ENCODE measurements at regions not wholly inside any gene's neighbourhood (a gene's known extent, or its start where the extent isn't known, plus 50 kb on each side); places are given as distances from the start of the nearest gene placed in this dataset.

DNA sequence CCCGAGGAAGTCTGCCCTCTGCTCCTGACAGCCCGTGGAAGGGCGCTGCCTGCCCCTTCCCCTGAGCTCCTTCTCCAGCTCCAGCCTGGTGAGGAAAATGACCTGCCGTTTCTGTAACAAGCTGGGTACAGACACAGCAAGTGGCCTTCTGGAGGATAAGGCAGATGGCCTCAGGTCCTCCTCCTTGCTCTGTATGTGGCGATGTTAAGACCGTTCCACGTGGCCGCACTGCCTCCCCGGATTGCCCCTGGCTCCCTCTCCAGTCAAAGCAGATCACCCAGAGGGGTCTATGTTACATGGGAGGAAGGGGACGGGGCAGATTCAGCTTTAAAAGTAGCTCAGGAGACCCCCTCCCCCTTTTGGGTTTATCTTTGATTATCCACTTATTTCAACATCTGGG lies 80.3 kb upstream of the GATB start (continued):
- TF ChIP-seq, protein P1, sequence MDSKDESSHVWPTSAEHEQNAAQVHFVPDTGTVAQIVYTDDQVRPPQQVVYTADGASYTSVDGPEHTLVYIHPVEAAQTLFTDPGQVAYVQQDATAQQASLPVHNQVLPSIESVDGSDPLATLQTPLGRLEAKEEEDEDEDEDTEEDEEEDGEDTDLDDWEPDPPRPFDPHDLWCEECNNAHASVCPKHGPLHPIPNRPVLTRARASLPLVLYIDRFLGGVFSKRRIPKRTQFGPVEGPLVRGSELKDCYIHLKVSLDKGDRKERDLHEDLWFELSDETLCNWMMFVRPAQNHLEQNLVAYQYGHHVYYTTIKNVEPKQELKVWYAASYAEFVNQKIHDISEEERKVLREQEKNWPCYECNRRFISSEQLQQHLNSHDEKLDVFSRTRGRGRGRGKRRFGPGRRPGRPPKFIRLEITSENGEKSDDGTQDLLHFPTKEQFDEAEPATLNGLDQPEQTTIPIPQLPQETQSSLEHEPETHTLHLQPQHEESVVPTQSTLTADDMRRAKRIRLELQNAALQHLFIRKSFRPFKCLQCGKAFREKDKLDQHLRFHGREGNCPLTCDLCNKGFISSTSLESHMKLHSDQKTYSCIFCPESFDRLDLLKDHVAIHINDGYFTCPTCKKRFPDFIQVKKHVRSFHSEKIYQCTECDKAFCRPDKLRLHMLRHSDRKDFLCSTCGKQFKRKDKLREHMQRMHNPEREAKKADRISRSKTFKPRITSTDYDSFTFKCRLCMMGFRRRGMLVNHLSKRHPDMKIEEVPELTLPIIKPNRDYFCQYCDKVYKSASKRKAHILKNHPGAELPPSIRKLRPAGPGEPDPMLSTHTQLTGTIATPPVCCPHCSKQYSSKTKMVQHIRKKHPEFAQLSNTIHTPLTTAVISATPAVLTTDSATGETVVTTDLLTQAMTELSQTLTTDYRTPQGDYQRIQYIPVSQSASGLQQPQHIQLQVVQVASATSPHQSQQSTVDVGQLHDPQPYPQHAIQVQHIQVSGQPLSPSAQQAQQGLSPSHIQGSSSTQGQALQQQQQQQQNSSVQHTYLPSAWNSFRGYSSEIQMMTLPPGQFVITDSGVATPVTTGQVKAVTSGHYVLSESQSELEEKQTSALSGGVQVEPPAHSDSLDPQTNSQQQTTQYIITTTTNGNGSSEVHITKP (tag by site-specific recombination; IDR thresholded peaks at IDR 0.05): no peak
- TF ChIP-seq ZNF549 (tag by site-specific recombination; IDR thresholded peaks at IDR 0.05): no peak
- TF ChIP-seq IKZF3 (tag by site-specific recombination; IDR thresholded peaks at IDR 0.05): no peak
- no peak for TF ChIP-seq SCRT2 (tag by site-specific recombination; IDR thresholded peaks at IDR 0.05)
- TF ChIP-seq ZSCAN23 (tag by site-specific recombination; IDR thresholded peaks at IDR 0.05): no peak
- TF ChIP-seq, protein P2, sequence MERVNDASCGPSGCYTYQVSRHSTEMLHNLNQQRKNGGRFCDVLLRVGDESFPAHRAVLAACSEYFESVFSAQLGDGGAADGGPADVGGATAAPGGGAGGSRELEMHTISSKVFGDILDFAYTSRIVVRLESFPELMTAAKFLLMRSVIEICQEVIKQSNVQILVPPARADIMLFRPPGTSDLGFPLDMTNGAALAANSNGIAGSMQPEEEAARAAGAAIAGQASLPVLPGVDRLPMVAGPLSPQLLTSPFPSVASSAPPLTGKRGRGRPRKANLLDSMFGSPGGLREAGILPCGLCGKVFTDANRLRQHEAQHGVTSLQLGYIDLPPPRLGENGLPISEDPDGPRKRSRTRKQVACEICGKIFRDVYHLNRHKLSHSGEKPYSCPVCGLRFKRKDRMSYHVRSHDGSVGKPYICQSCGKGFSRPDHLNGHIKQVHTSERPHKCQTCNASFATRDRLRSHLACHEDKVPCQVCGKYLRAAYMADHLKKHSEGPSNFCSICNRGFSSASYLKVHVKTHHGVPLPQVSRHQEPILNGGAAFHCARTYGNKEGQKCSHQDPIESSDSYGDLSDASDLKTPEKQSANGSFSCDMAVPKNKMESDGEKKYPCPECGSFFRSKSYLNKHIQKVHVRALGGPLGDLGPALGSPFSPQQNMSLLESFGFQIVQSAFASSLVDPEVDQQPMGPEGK (tag by site-specific recombination; IDR thresholded peaks at IDR 0.05): no peak
- TF ChIP-seq ZNF544 (tag by site-specific recombination; IDR thresholded peaks at IDR 0.05): no peak
- TF ChIP-seq ZSCAN16 (tag by site-specific recombination; IDR thresholded peaks at IDR 0.05): no peak
- no peak for TF ChIP-seq ZNF335 (tag by site-specific recombination; conservative IDR thresholded peaks at IDR 0.05)
- TF ChIP-seq ZNF19 (tag by site-specific recombination; IDR thresholded peaks at IDR 0.05; ENCODE audit: low read depth): no peak

DNA sequence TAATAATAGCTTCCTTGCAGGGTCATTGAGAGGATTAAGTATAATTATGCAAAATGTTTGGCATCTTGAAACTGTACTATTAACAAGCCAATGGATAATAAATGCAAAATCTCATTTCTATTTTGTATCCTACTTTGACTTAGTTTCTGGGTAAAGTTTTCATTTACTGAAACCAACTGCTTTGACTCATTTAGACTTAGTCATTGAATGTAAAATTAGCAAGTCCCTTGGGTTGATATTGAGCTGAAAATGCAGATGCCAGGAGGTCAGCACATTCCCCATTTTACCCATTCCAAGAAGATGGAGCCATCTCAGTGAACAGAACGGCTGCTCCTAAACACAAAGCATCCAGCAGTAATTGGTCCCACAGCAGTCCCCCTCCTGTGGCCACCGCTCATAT lies 74.7 kb upstream of the GATB start:
- Histone ChIP-seq H3K27ac (ENCODE audit: extremely low read depth, low read depth, low read length) (no peak overlapping the region), H3K4me3 (ENCODE audit: low read depth, low read length) (no peak overlapping the region), H3K9me3 (ENCODE audit: control insufficient read depth, insufficient read depth, low read depth, low read length) (no peaks in the 10 kb centered on the region), H3K36me3 (ENCODE audit: control insufficient read depth in 2 of 2, insufficient read depth in 1 of 2, low read length in 2 of 2) (no peaks in the 10 kb centered on the region), H3K4me1 (ENCODE audit: control insufficient read depth, insufficient read depth, low read length) (no peaks in the 10 kb centered on the region)
- POLR2A ChIA-PET: no interaction called here
- CTCF ChIA-PET: interaction anchor here (0.6 kb wide), 1 partner anchor 93 kb away, joined by 4 read pairs; no protein-coding TSS in a partner anchor
- TF ChIP-seq, protein P3, sequence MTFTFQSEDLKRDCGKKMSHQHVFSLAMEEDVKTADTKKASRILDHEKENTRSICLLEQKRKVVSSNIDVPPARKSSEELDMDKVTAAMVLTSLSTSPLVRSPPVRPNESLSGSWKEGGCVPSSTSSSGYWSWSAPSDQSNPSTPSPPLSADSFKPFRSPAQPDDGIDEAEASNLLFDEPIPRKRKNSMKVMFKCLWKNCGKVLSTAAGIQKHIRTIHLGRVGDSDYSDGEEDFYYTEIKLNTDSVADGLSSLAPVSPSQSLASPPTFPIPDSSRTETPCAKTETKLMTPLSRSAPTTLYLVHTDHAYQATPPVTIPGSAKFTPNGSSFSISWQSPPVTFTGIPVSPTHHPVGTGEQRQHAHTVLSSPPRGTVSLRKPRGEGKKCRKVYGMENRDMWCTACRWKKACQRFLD (tag by site-specific recombination; IDR thresholded peaks at IDR 0.05): no peak
- TF ChIP-seq ZNF548 (tag by site-specific recombination; IDR thresholded peaks at IDR 0.05): no peak
- TF ChIP-seq KLF16 (tag by site-specific recombination; IDR thresholded peaks at IDR 0.05): no peak
- no peak for TF ChIP-seq ZNF513 (tag by site-specific recombination; IDR thresholded peaks at IDR 0.05)
- no peak for TF ChIP-seq ZNF292 (tag by site-specific recombination; IDR thresholded peaks at IDR 0.05; ENCODE audit: borderline replicate concordance, low read depth)
- no peak for TF ChIP-seq ZNF529 (tag by site-specific recombination; IDR thresholded peaks at IDR 0.05; ENCODE audit: insufficient replicate concordance)
- no peak for TF ChIP-seq ZNF514 (tag by site-specific recombination; IDR thresholded peaks at IDR 0.05)
- no peak for TF ChIP-seq ZNF660 (tag by site-specific recombination; IDR thresholded peaks at IDR 0.05)
- no peak for TF ChIP-seq ZNF837 (tag by site-specific recombination; IDR thresholded peaks at IDR 0.05)
- no peak for TF ChIP-seq ZFP69B (tag by site-specific recombination; IDR thresholded peaks at IDR 0.05)
- TF ChIP-seq ELK4 (IDR thresholded peaks at IDR 0.05; ENCODE audit: borderline replicate concordance, low read depth, low read length): no peak
- TF ChIP-seq, protein P4, sequence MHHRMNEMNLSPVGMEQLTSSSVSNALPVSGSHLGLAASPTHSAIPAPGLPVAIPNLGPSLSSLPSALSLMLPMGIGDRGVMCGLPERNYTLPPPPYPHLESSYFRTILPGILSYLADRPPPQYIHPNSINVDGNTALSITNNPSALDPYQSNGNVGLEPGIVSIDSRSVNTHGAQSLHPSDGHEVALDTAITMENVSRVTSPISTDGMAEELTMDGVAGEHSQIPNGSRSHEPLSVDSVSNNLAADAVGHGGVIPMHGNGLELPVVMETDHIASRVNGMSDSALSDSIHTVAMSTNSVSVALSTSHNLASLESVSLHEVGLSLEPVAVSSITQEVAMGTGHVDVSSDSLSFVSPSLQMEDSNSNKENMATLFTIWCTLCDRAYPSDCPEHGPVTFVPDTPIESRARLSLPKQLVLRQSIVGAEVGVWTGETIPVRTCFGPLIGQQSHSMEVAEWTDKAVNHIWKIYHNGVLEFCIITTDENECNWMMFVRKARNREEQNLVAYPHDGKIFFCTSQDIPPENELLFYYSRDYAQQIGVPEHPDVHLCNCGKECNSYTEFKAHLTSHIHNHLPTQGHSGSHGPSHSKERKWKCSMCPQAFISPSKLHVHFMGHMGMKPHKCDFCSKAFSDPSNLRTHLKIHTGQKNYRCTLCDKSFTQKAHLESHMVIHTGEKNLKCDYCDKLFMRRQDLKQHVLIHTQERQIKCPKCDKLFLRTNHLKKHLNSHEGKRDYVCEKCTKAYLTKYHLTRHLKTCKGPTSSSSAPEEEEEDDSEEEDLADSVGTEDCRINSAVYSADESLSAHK (tag by site-specific recombination; IDR thresholded peaks at IDR 0.05): no peak
- TF ChIP-seq, protein P5, sequence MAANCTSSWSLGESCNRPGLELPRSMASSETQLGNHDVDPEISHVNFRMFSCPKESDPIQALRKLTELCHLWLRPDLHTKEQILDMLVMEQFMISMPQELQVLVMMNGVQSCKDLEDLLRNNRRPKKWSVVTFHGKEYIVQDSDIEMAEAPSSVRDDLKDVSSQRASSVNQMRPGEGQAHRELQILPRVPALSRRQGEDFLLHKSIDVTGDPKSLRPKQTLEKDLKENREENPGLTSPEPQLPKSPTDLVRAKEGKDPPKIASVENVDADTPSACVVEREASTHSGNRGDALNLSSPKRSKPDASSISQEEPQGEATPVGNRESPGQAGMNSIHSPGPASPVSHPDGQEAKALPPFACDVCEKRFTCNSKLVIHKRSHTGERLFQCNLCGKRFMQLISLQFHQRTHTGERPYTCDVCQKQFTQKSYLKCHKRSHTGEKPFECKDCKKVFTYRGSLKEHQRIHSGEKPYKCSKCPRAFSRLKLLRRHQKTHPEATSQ (tag by site-specific recombination; IDR thresholded peaks at IDR 0.05): no peak
- TF ChIP-seq TRIM28 (IDR thresholded peaks at IDR 0.05; ENCODE audit: borderline replicate concordance, low read length): no peak
- no peak for TF ChIP-seq SCRT2 (tag by site-specific recombination; IDR thresholded peaks at IDR 0.05)
- TF ChIP-seq ZNF707 (tag by site-specific recombination; IDR thresholded peaks at IDR 0.05): no peak
